ENCODE measurements at regions not wholly inside any gene's neighbourhood (a gene's known extent, or its start where the extent isn't known, plus 50 kb on each side); places are given as distances from the start of the nearest gene placed in this dataset.
A peak's percentile ranks its signal among the peaks of the same experiment; 100 is the strongest.

- peak; percentile 15 for DNase-seq (ENCODE audit: low read depth)
These were observed 297.4 kb downstream of the ENC1 start for GRCh38 chr5:74342948-74343682.

- DNase-seq (ENCODE audit: low read depth): no peak
These were observed 298.3 kb downstream of the ENC1 start for GRCh38 chr5:74342182-74342581.

- DNase-seq (ENCODE audit: low read depth): no peak
These were observed 299.3 kb downstream of the ENC1 start for GRCh38 chr5:74341221-74341620.

- no peak for DNase-seq (ENCODE audit: low read depth)
These were observed 300.1 kb downstream of the ENC1 start for GRCh38 chr5:74340476-74340875.

GRCh38 chr5:74337984-74338310 lies 302.6 kb downstream of the ENC1 start:
- no peak for DNase-seq (ENCODE audit: low read depth)

GRCh38 chr5:74337254-74337983 lies 303.1 kb downstream of the ENC1 start:
- DNase-seq (ENCODE audit: low read depth): no peak

GRCh38 chr5:74336297-74336696 lies 304.2 kb downstream of the ENC1 start:
- DNase-seq (ENCODE audit: low read depth): no peak

- DNase-seq (ENCODE audit: low read depth): no peak
These were observed 305.7 kb downstream of the ENC1 start for GRCh38 chr5:74334762-74335384.

- no peak for DNase-seq (ENCODE audit: low read depth)
These were observed 306.3 kb downstream of the ENC1 start for GRCh38 chr5:74334062-74334761.

GRCh38 chr5:74333430-74333829 lies 307.1 kb downstream of the ENC1 start:
- DNase-seq (ENCODE audit: low read depth): no peak

GRCh38 chr5:74332682-74333081 lies 307.8 kb downstream of the ENC1 start:
- no peak for DNase-seq (ENCODE audit: low read depth)

GRCh38 chr5:74332006-74332405 lies 308.5 kb downstream of the ENC1 start:
- DNase-seq (ENCODE audit: low read depth): no peak

- DNase-seq (ENCODE audit: low read depth): no peak
These were observed 312.3 kb downstream of the ENC1 start for GRCh38 chr5:74328221-74328630.

- DNase-seq (ENCODE audit: low read depth): no peak
These were observed 313.2 kb downstream of the ENC1 start for GRCh38 chr5:74327339-74327685.

- peak; percentile 98 for DNase-seq (ENCODE audit: low read depth)
These were observed 313.8 kb downstream of the ENC1 start for GRCh38 chr5:74326571-74327338.

GRCh38 chr5:74325866-74326265 lies 314.7 kb downstream of the ENC1 start:
- DNase-seq (ENCODE audit: low read depth): peak; percentile 29

GRCh38 chr5:74324556-74324955 lies 316.0 kb downstream of the ENC1 start:
- no peak for DNase-seq (ENCODE audit: low read depth)

GRCh38 chr5:74322944-74323343 lies 317.6 kb downstream of the ENC1 start:
- no peak for DNase-seq (ENCODE audit: low read depth)

GRCh38 chr5:74322191-74322590 lies 318.3 kb downstream of the ENC1 start:
- no peak for DNase-seq (ENCODE audit: low read depth)

GRCh38 chr5:74321326-74321725 lies 319.2 kb downstream of the ENC1 start:
- DNase-seq (ENCODE audit: low read depth): no peak

GRCh38 chr5:74320526-74320925 lies 320.0 kb downstream of the ENC1 start:
- no peak for DNase-seq (ENCODE audit: low read depth)

- DNase-seq (ENCODE audit: low read depth): no peak
These were observed 321.5 kb downstream of the ENC1 start for GRCh38 chr5:74319076-74319475.
